ENCODE measurements at regions not wholly inside any gene's neighbourhood (a gene's known extent, or its start where the extent isn't known, plus 50 kb on each side); places are given as distances from the start of the nearest gene placed in this dataset.

DNA sequence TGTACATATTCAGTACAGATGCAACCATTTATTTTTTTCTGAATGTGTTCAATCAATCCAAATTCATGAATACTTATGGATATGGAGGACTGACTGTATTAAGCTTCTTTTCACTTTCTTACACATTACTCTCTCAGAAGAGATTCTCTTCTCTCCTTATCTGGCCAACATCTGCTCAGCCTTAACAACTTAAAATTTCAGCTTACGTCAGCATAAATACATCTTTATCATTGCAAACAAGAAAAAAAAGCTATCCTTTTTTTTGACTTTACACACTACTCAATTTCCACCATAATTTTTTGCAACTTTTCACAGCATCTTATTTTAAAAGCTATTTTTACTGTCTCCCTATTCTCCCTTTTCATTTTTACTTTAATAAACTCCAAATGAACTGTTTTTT lies 80.9 kb upstream of the POT1 start:
- no peaks in the 10 kb centered on the region for H4K20me1 ChIP-seq (ENCODE audit: insufficient read depth, low read length)
- TF ChIP-seq EZH2 (IDR thresholded peaks at IDR 0.05; ENCODE audit: insufficient read depth, low read length) (no peak), CTCF (IDR thresholded peaks at IDR 0.05; ENCODE audit: insufficient read depth, low read depth, low read length) (no peak)
- no peaks in the 10 kb centered on the region for H3K36me3 ChIP-seq (ENCODE audit: insufficient read depth, low read length)
- no peak overlapping the region for H3K9ac ChIP-seq (ENCODE audit: low read length)
- H3K79me2 ChIP-seq (ENCODE audit: insufficient read depth, low read length) = no peaks in the 10 kb centered on the region
- Mint-ChIP-seq H3K27ac (ENCODE audit: unreplicated experiment) (no peak overlapping the region), H3K9me3 (ENCODE audit: unreplicated experiment) (no peaks in the 10 kb centered on the region), H3K4me3 (ENCODE audit: unreplicated experiment) (no peak overlapping the region), H3K27me3 (ENCODE audit: low read depth, unreplicated experiment) (no peaks in the 10 kb centered on the region), H3K4me1 (ENCODE audit: low read depth, unreplicated experiment) (no peaks in the 10 kb centered on the region), H3K36me3 (ENCODE audit: low read depth, unreplicated experiment) (no peaks in the 10 kb centered on the region)
- no peaks in the 10 kb centered on the region for H3K4me1 ChIP-seq (ENCODE audit: insufficient read depth, low read length)
- H3K9me3 ChIP-seq (ENCODE audit: insufficient read depth, low read depth, low read length) = no peaks in the 10 kb centered on the region
- no peak for DNase-seq (ENCODE audit: low read depth)
- FAIRE-seq = no peak
- no peak overlapping the region for H3K27ac ChIP-seq (ENCODE audit: low read depth, low read length)
- no peak overlapping the region for H3K4me3 ChIP-seq (ENCODE audit: insufficient read depth, low read depth, low read length)
- no peak overlapping the region for H3K4me2 ChIP-seq (ENCODE audit: low read length)
- no peak overlapping the region for H2AFZ ChIP-seq (ENCODE audit: low read depth, low read length)
- H3K27me3 ChIP-seq (ENCODE audit: insufficient read depth, low read length) = no peaks in the 10 kb centered on the region

- DNase-seq (ENCODE audit: low read depth) = no peak
These were observed 67.2 kb upstream of the POT1 start for GRCh38 chr7:124996778-124997177.

More at GRCh38 chr7:124996778-124997177, 67.2 kb upstream of the POT1 start:
- FAIRE-seq = no peak
- Histone ChIP-seq H2AFZ (ENCODE audit: low read depth, low read length) (no peak overlapping the region), H3K9ac (ENCODE audit: low read length) (no peak overlapping the region), H3K4me3 (ENCODE audit: insufficient read depth, low read depth, low read length) (no peak overlapping the region), H3K4me2 (ENCODE audit: low read length) (no peak overlapping the region), H3K36me3 (ENCODE audit: insufficient read depth, low read length) (no peaks in the 10 kb centered on the region), H4K20me1 (ENCODE audit: insufficient read depth, low read length) (no peaks in the 10 kb centered on the region), H3K79me2 (ENCODE audit: insufficient read depth, low read length) (no peaks in the 10 kb centered on the region), H3K27ac (ENCODE audit: low read depth, low read length) (no peak overlapping the region), H3K27me3 (ENCODE audit: insufficient read depth, low read length) (no peaks in the 10 kb centered on the region), H3K4me1 (ENCODE audit: insufficient read depth, low read length) (peaks cover 19% of the 10 kb centered on the region), H3K9me3 (ENCODE audit: insufficient read depth, low read depth, low read length) (no peaks in the 10 kb centered on the region)
- no peak overlapping the region for H3K27ac Mint-ChIP-seq (ENCODE audit: unreplicated experiment)
- H3K27me3 Mint-ChIP-seq (ENCODE audit: low read depth, unreplicated experiment) = no peaks in the 10 kb centered on the region
- TF ChIP-seq CTCF (IDR thresholded peaks at IDR 0.05; ENCODE audit: insufficient read depth, low read depth, low read length) (no peak), EZH2 (IDR thresholded peaks at IDR 0.05; ENCODE audit: insufficient read depth, low read length) (no peak)
- H3K9me3 Mint-ChIP-seq (ENCODE audit: unreplicated experiment) = peaks cover 7% of the 10 kb centered on the region
- H3K4me3 Mint-ChIP-seq (ENCODE audit: unreplicated experiment) = no peak overlapping the region
- peaks cover 10% of the 10 kb centered on the region for H3K4me1 Mint-ChIP-seq (ENCODE audit: low read depth, unreplicated experiment)
- H3K36me3 Mint-ChIP-seq (ENCODE audit: low read depth, unreplicated experiment) = no peaks in the 10 kb centered on the region

All from astrocyte (in vitro differentiated cells and primary cell).